Neutrophil (primary cell): ENCODE measurements at regions not wholly inside any gene's neighbourhood (a gene's known extent, or its start where the extent isn't known, plus 50 kb on each side); places are given as distances from the start of the nearest gene placed in this dataset.

Source experiments
- H3K27ac ChIP-seq: fragments of 200-600 bp; sonication (generic); 2 replicates; pipeline ENCODE4 v1.5.1; 2016; ENCODE audit warnings: mild to moderate bottlenecking, moderate library complexity
- H3K27me3 ChIP-seq: fragments of 200-600 bp; sonication (generic); 2 replicates; pipeline ENCODE4 v1.6.0; 2016; ENCODE audit warnings: mild to moderate bottlenecking
- H3K36me3 ChIP-seq: fragments of 200-600 bp; sonication (generic); 2 replicates; pipeline ENCODE4 v1.5.1; 2017
- H3K4me1 ChIP-seq, 2 experiments: fragments of 200-600 bp in 1 of 2; sonication (generic) in 1 of 2; 1 replicate in 1 of 2; 2 replicates in 1 of 2; pipeline versions ENCODE4 v1.5.1 to v1.6.1; 2013 to 2016; ENCODE audit warnings: low read depth in 1 of 2, low read length in 1 of 2, mild to moderate bottlenecking in 1 of 2, moderate library complexity in 1 of 2; ENCODE audit not compliant: control insufficient read depth in 1 of 2, insufficient read depth in 1 of 2
- H3K4me3 ChIP-seq, 2 experiments: fragments of 200-600 bp in 1 of 2; sonication (generic) in 1 of 2; 1 replicate in 1 of 2; 2 replicates in 1 of 2; pipeline ENCODE4 v1.5.1; 2013 to 2016; ENCODE audit warnings: low read depth in 1 of 2, low read length in 1 of 2, mild to moderate bottlenecking in 1 of 2, moderate library complexity in 1 of 2
- H3K9me3 ChIP-seq: fragments of 200-600 bp; sonication (generic); 2 replicates; pipeline ENCODE4 v1.5.1; 2016
- CTCF ChIP-seq: fragments of 200-600 bp; sonication (generic); IDR thresholded peaks from 2 replicates; pipeline ENCODE4 v1.5.1; 2016; ENCODE audit warnings: antibody characterized with exemption

- Histone ChIP-seq H3K36me3 (peaks cover 13% of the 10 kb centered on the region), H3K27ac (no peak overlapping the region), H3K4me1 (peaks cover 39% of the 10 kb centered on the region in 2 experiments), H3K27me3 (no peaks in the 10 kb centered on the region), H3K9me3 (no peaks in the 10 kb centered on the region), H3K4me3 (no peak overlapping the region)
- no peak for TF ChIP-seq CTCF
Measured at GRCh38 chrX:10083809-10084208, 73.0 kb upstream of the CLCN4 start.

DNA sequence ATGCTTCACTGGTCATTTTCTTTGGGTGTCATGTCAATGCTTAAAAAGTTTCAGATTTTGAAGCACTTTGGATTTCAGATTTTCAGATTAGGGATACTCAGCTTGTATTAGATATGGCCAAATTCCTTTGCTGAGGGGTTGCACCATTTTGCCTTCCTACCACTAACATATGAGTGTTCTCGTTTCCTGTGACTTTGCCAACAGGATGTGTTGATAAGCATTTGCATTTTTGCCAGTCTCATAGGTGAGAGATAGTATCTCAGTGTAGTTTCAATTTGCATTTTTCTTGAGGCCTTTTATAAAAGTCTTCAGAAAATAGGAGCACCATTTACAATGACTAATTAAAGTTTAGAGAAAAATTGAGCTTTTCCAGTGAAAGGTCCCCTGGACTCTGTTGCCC, 71.6 kb upstream of the CLCN4 start:
- peak overlapping the region; percentile 72 for H3K27ac ChIP-seq
- no peak overlapping the region for H3K4me3 ChIP-seq
- peaks cover 46% of the 10 kb centered on the region in 2 experiments for H3K4me1 ChIP-seq
- H3K27me3 ChIP-seq, result no peaks in the 10 kb centered on the region
- peaks cover 10% of the 10 kb centered on the region for H3K36me3 ChIP-seq
- no peaks in the 10 kb centered on the region for H3K9me3 ChIP-seq
- TF ChIP-seq CTCF, result no peak

DNA sequence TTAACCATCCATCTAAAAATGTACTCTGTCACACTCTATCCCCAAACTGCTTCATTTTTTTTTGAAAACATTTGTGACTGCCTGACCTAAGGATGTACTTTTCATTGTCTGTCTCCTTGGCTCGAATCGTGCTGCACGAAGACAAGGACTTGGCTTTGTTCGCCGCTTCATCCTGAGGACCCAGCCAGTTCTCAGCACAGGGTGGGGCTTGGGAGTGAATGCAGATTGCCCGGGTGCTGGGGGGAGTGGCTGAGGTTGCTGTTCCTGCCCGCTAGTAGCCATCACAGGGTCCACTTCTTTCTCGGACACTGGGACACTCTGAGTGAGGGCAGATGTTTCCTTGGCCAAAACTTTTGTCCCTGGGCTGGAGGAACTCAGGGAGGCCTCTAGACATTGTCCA, 70.1 kb upstream of the CLCN4 start:
- H3K27me3 ChIP-seq, result no peaks in the 10 kb centered on the region
- peaks cover 56 to 57% of the 10 kb centered on the region in 2 experiments for H3K4me1 ChIP-seq
- H3K9me3 ChIP-seq, result no peaks in the 10 kb centered on the region
- TF ChIP-seq CTCF, result no peak
- peak overlapping the region; percentile 72 for H3K27ac ChIP-seq
- H3K4me3 ChIP-seq, result no peak overlapping the region
- H3K36me3 ChIP-seq, result no peaks in the 10 kb centered on the region

DNA sequence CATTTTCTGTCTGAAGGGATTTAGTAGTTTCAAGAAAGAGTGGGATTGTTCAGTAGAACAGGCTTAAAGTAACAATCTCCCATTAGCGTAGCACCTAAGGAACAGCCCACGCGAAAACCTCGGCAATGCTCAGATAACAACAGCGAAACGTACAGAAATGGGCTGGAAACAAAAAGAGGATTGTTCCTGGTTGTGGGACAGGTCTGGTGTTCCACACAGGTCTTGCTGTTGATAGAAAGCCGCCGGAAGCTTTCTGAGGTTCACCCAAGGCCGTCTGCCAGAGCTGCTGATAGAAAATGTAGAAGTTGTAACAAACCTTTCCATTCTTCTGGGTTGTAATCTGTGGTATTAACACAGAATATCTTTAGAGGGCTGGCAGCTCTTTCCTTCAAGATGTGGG, 69.4 kb upstream of the CLCN4 start:
- H3K9me3 ChIP-seq, result no peaks in the 10 kb centered on the region
- H3K27ac ChIP-seq, result peak overlapping the region; percentile 72
- H3K27me3 ChIP-seq, result no peaks in the 10 kb centered on the region
- peaks cover 56 to 57% of the 10 kb centered on the region in 2 experiments for H3K4me1 ChIP-seq
- TF ChIP-seq CTCF, result no peak
- H3K36me3 ChIP-seq, result no peaks in the 10 kb centered on the region
- H3K4me3 ChIP-seq, result no peak overlapping the region

DNA sequence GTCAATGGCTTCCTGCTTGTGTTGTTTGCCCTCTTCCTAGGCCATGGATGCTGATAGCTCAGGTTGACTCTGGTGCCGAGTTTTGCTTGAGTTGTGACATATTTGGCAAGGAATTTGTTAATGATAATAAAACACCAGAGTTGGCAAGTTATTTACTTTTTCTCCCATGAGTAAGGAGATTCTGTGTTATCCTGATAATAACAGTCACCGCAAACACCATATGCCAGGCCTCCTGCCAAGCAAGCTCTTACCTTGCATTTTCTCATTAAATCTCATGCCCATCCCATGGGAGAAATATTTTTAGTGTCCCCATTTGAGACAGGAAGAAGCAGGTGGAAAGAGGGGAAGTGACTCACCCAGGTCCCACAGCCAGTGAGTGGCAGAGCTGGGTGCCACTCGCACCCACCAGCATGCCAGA, 67.4 kb upstream of the CLCN4 start:
- Histone ChIP-seq H3K4me1 (peaks cover 53 to 57% of the 10 kb centered on the region in 2 experiments), H3K9me3 (no peaks in the 10 kb centered on the region), H3K4me3 (peak overlapping the region; percentile 43 to 51), H3K36me3 (peaks cover 6% of the 10 kb centered on the region), H3K27me3 (no peaks in the 10 kb centered on the region), H3K27ac (peak overlapping the region; percentile 84)
- no peak for TF ChIP-seq CTCF

- Histone ChIP-seq H3K9me3 (no peaks in the 10 kb centered on the region), H3K27ac (peak overlapping the region; percentile 84), H3K4me3 (peak overlapping the region; percentile 43 to 51), H3K4me1 (peaks cover 44 to 50% of the 10 kb centered on the region in 2 experiments), H3K36me3 (peaks cover 11% of the 10 kb centered on the region), H3K27me3 (no peaks in the 10 kb centered on the region)
- no peak for TF ChIP-seq CTCF
Measured at GRCh38 chrX:10090319-10090718, 66.5 kb upstream of the CLCN4 start.
